ENCODE measurements at regions not wholly inside any gene's neighbourhood (a gene's known extent, or its start where the extent isn't known, plus 50 kb on each side); places are given as distances from the start of the nearest gene placed in this dataset.

GRCh38 chr1:208928349-208929010 lies 655.0 kb upstream of the CAMK1G start:
- TF ChIP-seq CTCF (IDR thresholded peaks at IDR 0.05; ENCODE audit: poor library complexity, severe bottlenecking) (no peak), TAF1 (IDR thresholded peaks at IDR 0.05; ENCODE audit: low read depth) (no peak), EZH2 (IDR thresholded peaks at IDR 0.05; ENCODE audit: borderline replicate concordance, insufficient read depth, low read length, poor library complexity, severe bottlenecking) (no peak), SMC3 (conservative IDR thresholded peaks at IDR 0.05; ENCODE audit: poor library complexity) (no peak), REST (IDR thresholded peaks at IDR 0.05; ENCODE audit: borderline replicate concordance) (no peak), POLR2AphosphoS5 (IDR thresholded peaks at IDR 0.05) (no peak), RAD21 (conservative IDR thresholded peaks at IDR 0.05) (no peak)
